CD4-positive, alpha-beta T cell treated with Interleukin-15 for 4 hours (primary cell): ENCODE measurements at regions not wholly inside any gene's neighbourhood (a gene's known extent, or its start where the extent isn't known, plus 50 kb on each side); places are given as distances from the start of the nearest gene placed in this dataset.
"Not testable (repeated sequence)": the region's sequence is repeated elsewhere in the genome, so short reads cannot be mapped to it uniquely, and the experiment has no call there.

Experiments
- DNase-seq: peaks from one replicate; pipeline ENCODE4 v3.0.0-alpha.2; 2020; ENCODE audit warnings: low spot score

DNA sequence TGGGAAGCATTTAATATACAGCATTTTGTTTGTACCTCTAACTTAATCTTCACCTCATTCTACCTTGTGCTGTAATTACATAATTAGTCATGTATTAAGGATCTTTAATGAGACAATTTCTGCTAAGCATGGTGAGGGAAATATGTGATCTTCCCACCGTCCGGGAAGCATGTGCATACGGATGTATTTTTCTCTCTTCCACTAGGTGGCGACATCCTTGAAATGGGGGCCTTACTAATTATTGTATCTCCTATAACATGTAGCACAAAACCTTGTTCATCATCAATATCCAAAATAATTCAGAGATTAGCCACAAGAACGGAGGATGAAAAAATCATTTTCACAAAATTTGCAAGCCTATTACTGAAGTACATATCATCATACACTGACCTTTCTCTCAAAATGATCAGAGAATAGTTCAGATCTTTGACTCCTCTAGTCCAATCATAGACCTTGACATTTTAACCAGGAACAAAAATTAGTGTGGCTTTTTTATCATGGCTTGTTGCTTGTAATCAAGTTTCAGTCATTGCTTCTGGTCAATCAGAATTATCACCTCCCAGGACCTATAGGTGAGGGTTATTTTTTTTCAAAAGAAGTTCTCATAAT, 148.9 kb upstream of the GBE1 start:
- peak; percentile 20 for DNase-seq

DNA sequence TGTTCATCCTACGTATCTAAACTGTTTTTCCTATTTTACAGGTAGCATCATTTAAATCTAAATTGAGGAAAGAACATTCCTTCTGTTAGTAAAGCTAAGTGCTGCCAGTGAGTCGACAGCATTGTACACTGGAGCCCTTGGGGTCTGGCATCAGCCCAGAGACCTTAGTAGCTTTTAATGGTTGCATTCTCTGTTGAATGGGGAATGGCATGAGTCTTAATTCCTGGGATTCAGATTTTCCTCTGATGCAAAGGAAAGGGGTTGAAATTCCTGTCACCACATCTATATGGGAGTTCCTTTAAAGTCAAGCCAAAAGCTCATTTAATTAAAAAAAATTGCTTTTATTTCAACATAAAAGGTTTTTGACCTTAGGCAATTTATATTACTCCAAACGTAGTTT, 148.4 kb upstream of the GBE1 start:
- no peak for DNase-seq

DNA sequence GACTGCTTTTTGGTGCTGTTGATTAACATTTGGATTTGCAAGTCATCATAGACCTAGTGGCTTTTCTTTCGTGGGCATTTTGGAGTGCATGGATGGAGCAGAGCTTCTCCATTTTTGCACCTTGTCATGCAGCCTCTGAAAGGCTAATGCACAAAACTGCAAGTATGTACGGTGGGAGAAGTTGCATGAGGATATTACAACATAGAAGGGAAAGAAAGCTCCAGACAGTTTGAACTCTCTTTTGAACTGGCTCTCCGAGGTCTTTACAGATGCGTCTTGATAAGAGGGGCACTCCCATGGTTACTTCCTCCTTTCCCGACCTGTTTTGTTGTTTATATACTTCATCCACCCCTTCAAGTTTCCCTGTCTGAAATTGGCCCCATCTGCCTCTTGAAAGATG, 147.1 kb upstream of the GBE1 start:
- no peak for DNase-seq

DNA sequence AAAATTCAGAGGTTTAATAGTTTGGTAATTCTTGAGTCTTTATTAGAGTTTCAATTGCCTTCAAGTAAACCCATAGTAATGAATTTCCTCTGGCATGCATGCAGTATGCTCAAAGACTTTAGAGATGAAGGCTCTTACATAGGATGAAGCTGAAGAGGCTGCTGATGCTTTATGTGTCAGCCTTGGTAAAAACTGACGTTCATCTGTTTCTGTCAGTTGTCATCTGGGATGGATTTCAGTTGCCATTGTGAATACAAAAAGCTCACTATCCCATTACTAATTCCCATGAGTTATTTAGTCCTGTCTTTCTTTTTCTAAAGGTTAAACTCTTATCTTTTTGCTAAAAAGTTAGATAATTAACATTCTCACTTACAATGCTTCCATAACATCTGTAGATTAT, 136.9 kb upstream of the GBE1 start:
- no peak for DNase-seq

DNA sequence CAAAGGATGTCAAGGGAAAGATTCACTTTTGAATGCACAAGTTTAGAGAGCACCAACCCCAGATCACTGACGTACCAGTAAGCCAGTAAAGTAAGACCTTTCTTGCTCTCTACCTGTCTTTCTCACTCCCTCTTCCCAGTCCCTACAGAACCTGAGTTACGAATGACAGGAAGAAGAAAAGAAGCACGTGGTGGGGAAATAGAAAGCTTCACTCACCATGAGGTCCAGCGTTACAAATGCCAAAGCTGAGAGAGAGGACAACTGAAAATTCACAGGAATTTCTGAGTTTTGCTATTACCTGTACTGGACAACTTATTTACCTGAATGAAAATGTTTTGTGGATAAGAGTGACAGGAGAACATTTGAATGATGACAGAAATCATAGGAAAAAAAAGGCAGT, 133.2 kb upstream of the GBE1 start:
- DNase-seq: no peak

DNA sequence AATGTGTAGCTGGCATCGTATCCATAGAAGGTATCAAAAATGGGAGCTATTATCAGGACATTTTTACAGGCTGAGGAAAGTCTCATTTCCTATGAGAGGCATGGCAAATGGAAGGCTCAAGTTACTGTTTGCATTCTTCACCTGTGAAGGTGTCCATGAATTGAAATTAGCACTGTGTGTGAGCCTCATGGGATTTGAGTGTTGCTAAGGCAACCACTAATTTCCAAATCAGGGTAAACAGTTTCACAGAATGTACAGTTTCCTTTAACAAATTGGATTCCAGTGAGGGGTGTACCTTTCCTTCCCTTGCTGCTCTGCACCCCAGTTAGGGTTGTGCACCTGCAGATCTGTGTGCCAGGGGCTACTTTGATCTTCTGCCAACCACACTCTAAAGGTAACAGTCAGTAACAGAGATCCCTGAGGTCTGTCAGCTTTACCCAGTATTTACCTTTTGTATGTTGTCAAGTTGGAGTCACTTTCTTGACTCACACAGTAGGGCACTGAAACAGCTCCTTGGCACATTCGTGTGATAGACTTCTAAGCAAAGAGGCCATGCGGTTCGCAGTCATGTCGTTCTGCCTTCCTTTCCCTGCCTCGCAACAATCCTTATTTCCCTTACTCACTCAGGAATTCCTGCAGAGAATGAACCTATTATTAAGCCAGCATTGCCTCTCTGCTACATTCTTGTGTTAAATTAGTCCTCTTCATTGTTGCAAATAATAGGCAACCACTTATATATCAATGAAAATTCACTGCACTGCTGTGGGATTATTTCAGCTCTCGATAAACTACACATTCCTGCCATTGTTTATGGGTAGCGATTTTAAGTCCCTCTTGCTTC, 129.8 kb upstream of the GBE1 start:
- no peak for DNase-seq

DNA sequence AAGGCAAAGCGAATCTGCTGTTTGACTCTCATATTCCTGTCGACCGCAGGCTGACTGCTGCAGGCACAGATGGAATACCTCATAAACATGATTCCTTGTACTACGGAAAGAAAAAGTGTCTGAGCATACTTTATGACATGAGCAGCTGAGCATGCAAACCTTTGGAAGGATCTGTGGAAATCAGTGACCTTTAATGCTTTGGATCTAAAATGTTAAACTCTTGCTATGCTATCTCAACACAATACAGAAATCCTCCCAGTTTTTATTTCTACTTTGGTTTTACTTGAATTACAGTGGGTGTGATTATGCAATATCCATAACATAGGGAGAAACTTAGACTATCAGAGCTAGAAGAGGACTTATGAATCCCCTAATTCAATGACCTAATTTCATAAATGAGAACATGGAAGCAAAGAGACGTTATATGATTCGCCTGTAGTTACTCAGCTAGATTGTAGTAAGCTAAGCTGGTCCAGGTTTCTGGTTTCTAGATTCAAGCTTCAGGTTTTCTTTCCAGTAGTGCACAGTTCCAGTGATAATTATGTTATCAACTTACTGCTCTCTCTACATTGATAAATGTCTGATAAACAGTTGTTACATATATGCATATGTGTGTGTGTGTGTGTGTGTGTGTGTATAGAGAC, 127.6 kb upstream of the GBE1 start:
- DNase-seq: no peak

DNA sequence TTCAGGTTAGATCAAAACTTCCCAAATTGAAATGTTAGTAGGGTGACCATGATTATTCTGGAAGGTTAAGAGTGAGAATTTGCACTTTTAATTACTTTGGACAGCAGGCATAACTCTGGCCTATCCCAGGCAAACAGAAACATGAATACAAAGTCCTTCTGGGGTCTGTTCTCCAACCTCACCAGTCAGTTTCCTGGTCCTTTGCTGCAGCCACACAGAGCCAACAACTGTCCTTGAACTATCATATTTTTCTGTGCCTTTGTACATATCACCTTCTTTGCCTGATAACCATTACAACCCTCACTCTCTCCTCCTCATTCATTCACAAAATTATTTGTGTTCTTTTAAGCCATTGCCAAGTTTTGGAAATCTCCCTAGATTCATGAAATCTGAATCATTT, 126.0 kb upstream of the GBE1 start:
- DNase-seq: no peak

DNA sequence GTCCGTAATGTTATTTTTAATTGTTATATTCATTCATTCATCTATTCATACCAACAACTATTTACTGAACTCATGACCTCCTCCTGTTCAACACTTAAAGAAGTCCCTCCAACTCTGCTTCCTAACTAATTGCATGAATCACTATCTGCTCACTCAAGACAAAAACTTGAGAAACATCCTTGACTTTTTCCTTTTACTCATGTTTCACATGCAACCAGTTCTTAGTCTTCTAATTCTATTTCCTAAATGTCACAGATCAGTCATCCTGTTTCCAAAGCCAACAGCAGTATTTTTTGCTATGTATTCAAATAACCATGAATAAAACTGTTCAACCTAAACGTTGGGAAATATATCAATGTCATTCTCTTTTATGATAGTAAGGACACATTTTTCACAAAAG, 124.6 kb upstream of the GBE1 start:
- no peak for DNase-seq

DNA sequence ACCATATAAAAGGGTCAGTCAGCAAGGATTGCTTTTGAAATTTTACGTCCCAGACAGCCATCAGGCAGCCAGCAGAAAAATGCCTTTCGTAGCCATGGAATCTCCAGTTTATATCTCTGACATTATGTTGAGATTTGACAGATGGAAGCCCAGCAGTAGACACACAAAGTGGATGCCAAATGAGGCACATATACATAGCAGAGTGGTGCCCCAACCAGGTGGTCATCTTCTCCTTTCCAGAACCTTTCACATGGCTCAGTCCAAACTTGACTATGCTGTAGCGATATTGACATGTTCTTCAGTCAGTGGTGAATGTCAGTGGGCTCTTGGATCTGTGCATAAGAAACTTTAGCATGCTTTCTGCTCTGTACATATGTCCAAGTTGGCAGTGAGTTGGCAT, 123.3 kb upstream of the GBE1 start:
- DNase-seq: no peak

DNA sequence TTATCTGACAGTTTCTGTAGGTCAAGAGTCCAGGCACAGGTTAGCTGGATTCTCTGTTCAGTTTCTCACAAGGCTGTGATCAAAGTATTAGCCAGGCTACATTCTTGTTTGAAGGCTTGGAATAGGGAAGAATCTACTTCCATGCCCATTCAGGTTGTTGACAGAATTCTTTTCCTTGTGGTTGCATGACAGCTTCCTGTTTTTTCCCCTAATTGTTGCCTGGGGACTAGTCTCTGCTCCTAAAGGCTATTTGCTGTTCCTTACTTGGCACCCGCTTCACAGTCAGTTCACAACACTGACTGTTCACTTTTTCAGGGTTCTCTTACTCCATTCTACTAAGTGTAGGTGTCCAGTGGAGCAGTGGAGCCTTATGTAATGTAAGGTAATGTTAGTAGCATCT, 115.4 kb upstream of the GBE1 start:
- DNase-seq: no peak

DNA sequence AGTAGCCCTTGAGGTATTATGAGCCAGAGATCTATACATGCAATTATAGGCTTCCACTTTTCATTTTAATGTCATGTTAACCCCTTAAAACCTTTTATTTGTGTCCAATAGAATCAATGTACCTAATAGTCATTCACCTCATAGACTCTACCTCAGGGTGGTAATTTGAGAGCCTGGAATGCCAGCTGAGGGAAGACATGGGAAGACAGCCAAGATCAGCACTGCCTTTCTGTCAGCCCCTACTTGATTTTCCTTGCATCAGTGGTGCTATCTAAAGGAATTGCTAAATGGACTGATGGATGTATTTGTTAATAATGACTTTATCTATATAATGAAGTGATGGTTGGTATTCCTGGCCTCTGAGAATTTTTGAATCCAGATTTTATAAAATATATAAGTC, 113.3 kb upstream of the GBE1 start:
- no peak for DNase-seq

DNA sequence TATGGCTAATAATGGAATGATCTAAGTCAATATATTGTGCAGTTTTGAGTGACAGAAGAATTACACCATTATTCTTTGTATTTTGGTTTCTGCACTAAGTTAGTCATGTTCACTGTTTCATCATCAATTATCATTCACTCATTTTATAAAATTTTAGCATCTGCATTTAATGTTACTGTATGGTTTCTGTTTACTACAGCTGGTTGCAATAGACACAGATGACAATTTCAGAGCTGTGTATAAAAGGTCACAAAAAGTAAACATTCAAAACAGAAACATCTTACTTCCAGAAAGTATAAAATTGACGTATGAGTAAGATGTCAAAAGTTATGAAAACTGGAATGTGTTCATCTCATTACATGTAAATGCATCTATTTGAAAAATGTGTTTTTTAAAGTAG, 111.1 kb upstream of the GBE1 start:
- DNase-seq: no peak

DNA sequence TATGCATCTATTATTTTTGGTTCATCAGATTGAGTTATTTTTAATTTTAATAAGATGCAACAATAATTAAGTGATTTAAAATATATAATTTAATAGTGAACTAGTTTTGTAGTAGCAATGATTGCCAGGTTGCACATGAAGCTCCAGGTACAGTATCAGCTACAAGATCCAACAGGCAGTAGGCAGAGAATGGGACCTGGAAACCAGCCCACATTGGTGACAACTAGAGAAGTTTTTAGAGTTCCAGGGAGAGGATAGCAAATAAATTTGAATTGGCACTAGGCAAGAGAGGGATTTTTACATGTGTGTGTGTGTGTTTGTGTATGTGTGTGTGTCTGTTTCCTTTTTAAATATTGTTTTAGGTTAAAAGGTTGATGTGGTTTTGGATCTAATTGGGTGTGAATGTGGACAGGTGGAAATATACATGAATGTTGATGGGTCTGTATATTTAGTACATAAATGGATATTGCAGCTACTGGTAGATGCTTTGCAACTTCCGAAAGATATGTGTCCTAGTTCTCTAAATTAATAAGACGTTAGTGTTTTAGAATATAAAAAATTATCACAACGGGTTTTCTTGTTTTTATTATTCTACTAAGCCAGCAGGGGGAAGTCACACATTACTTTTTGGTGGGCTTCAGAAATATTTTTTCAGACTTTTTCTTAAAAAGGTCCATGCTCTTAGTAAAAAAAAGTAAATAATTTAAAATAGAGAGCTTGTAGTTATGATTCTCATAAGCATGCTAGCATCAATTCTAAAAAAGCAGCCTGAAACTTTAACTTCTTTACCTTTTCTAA, 110.1 kb upstream of the GBE1 start:
- DNase-seq: no peak

DNA sequence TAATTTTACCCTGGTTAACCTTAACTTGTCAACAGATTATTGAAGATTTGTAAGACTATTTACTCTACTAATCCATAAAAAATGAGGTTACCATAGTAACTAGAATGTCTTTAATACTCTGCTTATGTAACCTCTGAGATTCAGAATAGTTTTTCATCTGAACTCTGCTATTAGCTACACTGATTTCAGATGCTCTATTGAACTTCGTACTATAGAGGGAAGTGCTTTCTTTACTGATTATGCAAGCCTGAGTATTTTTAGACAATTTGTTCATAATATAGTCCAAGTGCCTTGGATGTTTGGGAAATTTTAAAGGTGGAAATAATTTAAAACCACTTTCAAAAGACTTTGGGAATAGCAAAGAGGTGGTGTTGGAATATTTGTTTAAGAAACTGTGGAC, 107.9 kb upstream of the GBE1 start:
- no peak for DNase-seq

DNA sequence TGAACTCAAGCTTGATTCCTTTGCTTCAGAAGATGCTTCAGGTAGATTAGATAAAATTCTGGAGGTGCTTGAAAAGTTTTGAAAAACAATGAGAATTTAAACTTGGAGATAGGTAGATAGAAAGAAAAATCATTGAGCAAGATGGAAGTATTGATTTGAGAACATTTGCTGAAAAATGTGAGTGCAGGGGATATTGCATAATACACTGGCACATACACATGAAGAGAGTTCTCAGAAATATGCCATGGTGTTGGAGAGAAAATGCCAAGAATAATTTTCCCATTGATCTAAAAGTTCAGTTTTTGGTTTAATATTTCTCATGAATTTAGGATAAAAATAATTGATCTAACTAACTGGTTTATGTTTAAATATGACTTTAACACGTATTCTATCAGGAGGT, 107.2 kb upstream of the GBE1 start:
- DNase-seq: no peak

DNA sequence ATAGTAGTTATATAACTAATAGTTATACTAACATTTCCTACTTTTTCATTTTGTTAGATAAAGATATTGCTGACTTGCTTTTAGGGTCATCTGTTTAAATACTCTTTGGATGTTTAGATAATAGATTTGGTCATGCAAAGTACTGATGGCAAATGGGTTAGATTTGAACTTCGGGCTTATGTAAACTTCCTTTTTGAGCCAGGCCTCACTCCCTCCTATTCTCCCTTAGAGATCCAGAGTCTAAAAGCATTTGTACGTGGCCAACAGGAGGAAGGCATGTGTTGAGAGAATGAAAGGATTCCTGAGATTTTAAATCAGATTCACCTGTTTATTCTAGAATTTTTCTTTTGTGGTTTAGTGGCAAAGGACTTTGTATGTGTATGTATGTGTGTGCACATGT, 106.4 kb upstream of the GBE1 start:
- DNase-seq: no peak

DNA sequence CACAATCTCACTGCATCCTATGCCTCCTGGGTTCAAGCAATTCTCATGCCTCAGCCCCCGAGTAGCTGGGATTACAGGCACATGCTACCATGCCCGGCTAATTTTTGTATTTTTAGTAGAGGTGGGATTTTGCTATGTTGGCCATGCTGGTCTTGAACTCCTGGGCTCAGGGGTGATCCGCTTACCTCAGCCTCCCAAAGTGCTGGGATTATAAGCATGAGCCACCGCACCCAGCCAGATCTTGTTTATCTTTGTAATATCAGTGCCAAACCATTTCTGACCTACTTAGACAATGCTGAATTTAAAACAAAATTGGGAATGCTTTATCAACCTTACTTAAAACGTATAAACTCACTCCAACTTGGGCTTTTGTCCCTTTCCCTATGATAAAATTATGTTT, 103.7 kb upstream of the GBE1 start:
- not testable (repeated sequence) for DNase-seq

DNA sequence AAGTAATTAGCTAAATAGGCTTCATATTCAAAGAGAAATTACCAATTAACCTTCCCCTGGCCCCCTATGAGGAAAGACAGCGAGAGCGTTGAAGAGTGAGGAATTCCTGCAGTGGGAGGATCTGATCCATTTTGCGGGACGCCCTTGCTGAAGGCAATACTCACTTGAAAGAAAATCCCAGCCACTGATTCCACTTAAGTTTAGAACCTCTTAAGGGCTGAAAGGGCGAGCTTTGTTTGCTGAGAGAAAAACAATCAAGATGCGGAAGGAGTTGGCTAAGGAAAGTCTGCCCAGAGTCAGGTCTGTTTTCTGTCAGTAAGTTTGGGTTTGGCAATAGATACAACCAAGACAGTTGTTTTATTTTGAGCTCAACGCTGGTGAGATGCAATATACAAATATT, 102.8 kb upstream of the GBE1 start:
- DNase-seq: no peak

DNA sequence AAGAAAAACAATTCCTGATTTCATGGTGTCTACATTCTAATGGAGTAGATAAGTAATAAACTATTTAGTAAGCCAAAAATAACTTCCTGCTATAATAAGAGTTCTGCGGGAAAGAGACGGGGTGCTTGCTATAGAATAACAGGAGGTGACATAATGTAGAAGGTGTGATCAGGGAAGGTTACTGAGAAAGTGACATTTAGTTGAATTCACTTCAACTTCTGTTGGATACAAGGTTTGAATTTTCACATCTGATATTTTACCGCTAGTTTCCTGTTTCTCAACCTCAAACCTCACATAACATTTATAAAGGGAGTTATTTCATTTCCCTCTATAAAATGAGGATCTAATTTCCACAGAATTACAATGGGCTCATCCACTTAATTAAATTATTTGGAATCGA, 102.3 kb upstream of the GBE1 start:
- DNase-seq: no peak

DNA sequence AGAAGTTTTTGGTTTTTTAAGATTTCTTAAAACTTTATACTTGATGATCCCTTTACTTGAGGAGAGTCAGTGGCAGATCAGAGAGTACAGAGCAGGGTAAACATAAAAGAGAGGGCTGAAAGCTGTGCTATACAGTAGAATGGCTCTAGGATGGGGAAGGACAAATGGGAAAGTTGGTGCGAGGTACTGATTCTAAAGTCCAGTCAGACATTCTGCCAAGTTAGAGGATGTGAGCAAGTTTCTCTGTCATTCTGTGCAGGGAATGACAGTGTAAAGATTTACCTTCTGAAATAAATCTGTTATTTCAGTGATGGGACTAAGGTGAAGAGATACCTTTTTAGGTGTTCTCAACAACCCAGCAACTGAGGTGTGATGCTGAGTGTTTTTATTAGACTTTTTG, 100.1 kb upstream of the GBE1 start:
- no peak for DNase-seq

DNA sequence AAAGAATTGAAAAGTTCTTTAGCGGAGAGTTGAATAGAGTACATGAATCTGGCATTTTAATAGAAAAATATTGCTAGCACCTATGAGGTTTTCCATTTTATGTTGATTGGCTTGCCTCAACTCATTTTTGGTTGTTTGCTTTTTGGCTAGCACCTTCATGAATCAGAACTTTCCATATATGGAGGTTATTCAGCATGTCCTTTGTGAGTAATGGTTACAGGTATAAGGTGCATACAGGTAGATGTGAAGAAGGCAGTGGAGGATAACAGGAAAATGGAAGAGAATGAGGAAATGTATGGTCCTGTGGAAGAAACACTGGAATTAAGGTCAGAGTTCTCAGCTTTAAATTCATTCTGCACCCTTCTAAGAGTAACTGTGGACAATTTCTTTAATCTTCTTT, 98.1 kb upstream of the GBE1 start:
- DNase-seq: no peak

DNA sequence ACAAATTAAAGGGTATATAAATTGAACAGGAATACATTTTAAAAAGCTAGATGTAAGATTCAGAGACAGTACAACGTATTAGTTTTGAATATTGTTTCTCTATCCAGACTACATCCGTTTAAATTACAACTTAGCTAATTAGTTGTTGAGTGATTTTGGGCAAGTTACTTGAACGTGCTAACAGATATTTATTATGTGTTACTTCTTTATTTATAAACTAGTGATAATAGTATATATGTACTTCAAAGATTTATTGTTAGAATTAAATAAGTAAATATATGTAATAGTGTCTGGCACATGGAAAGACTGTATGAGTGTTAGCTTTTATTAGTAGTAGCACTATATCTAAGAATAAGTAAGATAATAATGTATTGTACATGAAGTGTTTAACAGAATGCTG, 92.0 kb upstream of the GBE1 start:
- no peak for DNase-seq
